PC-9 (cell line): ENCODE measurements at regions not wholly inside any gene's neighbourhood (a gene's known extent, or its start where the extent isn't known, plus 50 kb on each side); places are given as distances from the start of the nearest gene placed in this dataset.

Experiments used
- BruUV-seq: library from RNA; stranded (reverse); fragments of 400-500 nt; replicated peaks from 2 replicates; lab custom pipeline; 2021; lab: Mats Ljungman, UMichigan
- CTCF ChIA-PET: fragments of 300-600 bp; sonication (Branson Sonifier 250); formaldehyde crosslinking; loops from one replicate; lab custom pipeline; 2022; ENCODE audit warnings: antibody characterized with exemption; lab: Charles Lee
- POLR2A ChIA-PET: fragments of 300-600 bp; sonication (Branson Sonifier 250); formaldehyde crosslinking; loops from one replicate; lab custom pipeline; 2022; ENCODE audit warnings: antibody characterized with exemption; ENCODE audit not compliant: unreplicated experiment; lab: Charles Lee
- DNase-seq, 2 experiments: peaks; one replicate each; pipeline versions ENCODE4 v3.0.0 to v3.0.0-alpha.2; 2015 to 2022; ENCODE audit warnings: mixed read lengths in 1 of 2
- H2AFZ ChIP-seq: fragments of 200-600 bp; sonication (generic); 2 replicates; pipeline ENCODE4 v1.8.1; 2017; ENCODE audit warnings: antibody characterized with exemption
- H3F3A ChIP-seq: fragments of 200-600 bp; sonication (generic); 2 replicates; pipeline ENCODE4 v1.8.1; 2017; ENCODE audit warnings: antibody characterized with exemption, mild to moderate bottlenecking, low read depth; ENCODE audit not compliant: insufficient read depth
- H3K27ac ChIP-seq: fragments of 200-600 bp; sonication (generic); 2 replicates; pipeline ENCODE4 v1.6.1; 2016; ENCODE audit warnings: mixed run types
- H3K27me3 ChIP-seq: fragments of 200-600 bp; sonication (generic); 2 replicates; pipeline ENCODE4 v1.6.1; 2016; ENCODE audit warnings: low read depth, mixed run types; ENCODE audit not compliant: insufficient read depth
- H3K36me3 ChIP-seq: fragments of 200-600 bp; sonication (generic); 2 replicates; pipeline ENCODE4 v1.6.1; 2016; ENCODE audit warnings: low read depth, mixed run types
- H3K4me1 ChIP-seq: fragments of 200-600 bp; sonication (generic); replicated peaks from 2 replicates; pipeline ENCODE4 v1.6.1; 2016; ENCODE audit warnings: mixed run types; ENCODE audit not compliant: insufficient read depth
- H3K4me2 ChIP-seq: fragments of 200-600 bp; sonication (generic); 2 replicates; pipeline ENCODE4 v1.6.1; 2017; ENCODE audit warnings: mixed run types
- H3K4me3 ChIP-seq: fragments of 200-600 bp; sonication (generic); 2 replicates; pipeline ENCODE4 v1.6.1; 2016; ENCODE audit warnings: mixed run types
- H3K79me2 ChIP-seq: fragments of 200-600 bp; sonication (generic); 2 replicates; pipeline ENCODE4 v1.6.1; 2017; ENCODE audit warnings: low read depth, mixed run types
- H3K9me2 ChIP-seq: fragments of 200-600 bp; sonication (generic); 2 replicates; pipeline ENCODE4 v1.8.1; 2017; ENCODE audit warnings: mild to moderate bottlenecking; ENCODE audit not compliant: insufficient read depth
- H3K9me3 ChIP-seq: fragments of 200-600 bp; sonication (generic); 2 replicates; pipeline ENCODE4 v1.8.1; 2016; ENCODE audit warnings: low read depth; ENCODE audit not compliant: insufficient read depth
- H4K20me1 ChIP-seq: fragments of 200-600 bp; sonication (generic); 2 replicates; pipeline ENCODE4 v1.8.1; 2017; ENCODE audit not compliant: insufficient read depth
- CTCF ChIP-seq: fragments of 200-600 bp; sonication (generic); conservative IDR thresholded peaks from 2 replicates; pipeline ENCODE4 v1.6.1; 2017; ENCODE audit warnings: mixed run types, antibody characterized with exemption, mild to moderate bottlenecking, moderate library complexity
- EZH2 ChIP-seq: fragments of 200-600 bp; sonication (generic); IDR thresholded peaks from 2 replicates; pipeline ENCODE4 v1.8.0; 2017; ENCODE audit warnings: antibody characterized with exemption, low read depth
- intact Hi-C: fragments of 100-400 bp; cut with micrococcal nuclease; formaldehyde crosslinking; loops from one replicate; pipeline ENCODE4 v1.10.0; 2022; ENCODE audit not compliant: unreplicated experiment

- Histone ChIP-seq H4K20me1 (no peaks in the 10 kb centered on the region), H3K4me3 (no peak overlapping the region), H3K9me3 (no peaks in the 10 kb centered on the region), H3K79me2 (no peaks in the 10 kb centered on the region), H3K9me2 (no peaks in the 10 kb centered on the region), H3K36me3 (no peaks in the 10 kb centered on the region), H3F3A (no peaks in the 10 kb centered on the region), H3K27me3 (no peaks in the 10 kb centered on the region), H3K4me2 (no peak overlapping the region), H3K27ac (no peak overlapping the region), H2AFZ (no peak overlapping the region), H3K4me1 (no peaks in the 10 kb centered on the region)
- DNase-seq = no peak
- no peak for TF ChIP-seq EZH2
- no peak for TF ChIP-seq CTCF
- BruUV-seq = no TSS peak
- POLR2A ChIA-PET = no interaction called here
- CTCF ChIA-PET = no interaction called here
- intact Hi-C loops = no loop called here
Measured at GRCh38 chr1:64356636-64357256, 113.2 kb upstream of the CACHD1 start.

- no peaks in the 10 kb centered on the region for H3F3A ChIP-seq
- TF ChIP-seq EZH2 (no peak), CTCF (no peak)
Measured at GRCh38 chr1:64357422-64357821, 112.5 kb upstream of the CACHD1 start.

GRCh38 chr1:64358692-64359091, 111.2 kb upstream of the CACHD1 start:
- Histone ChIP-seq H4K20me1 (no peaks in the 10 kb centered on the region), H3K4me2 (no peak overlapping the region), H3K36me3 (no peaks in the 10 kb centered on the region), H3K79me2 (no peaks in the 10 kb centered on the region), H3K9me3 (no peaks in the 10 kb centered on the region), H3K9me2 (no peaks in the 10 kb centered on the region), H3K27ac (no peak overlapping the region), H2AFZ (no peak overlapping the region), H3K4me3 (no peak overlapping the region), H3K27me3 (no peaks in the 10 kb centered on the region), H3F3A (no peaks in the 10 kb centered on the region), H3K4me1 (no peaks in the 10 kb centered on the region)
- no peak for DNase-seq
- POLR2A ChIA-PET = no interaction called here
- intact Hi-C loops = no loop called here
- no peak for TF ChIP-seq EZH2
- TF ChIP-seq CTCF = no peak
- CTCF ChIA-PET = no interaction called here
- BruUV-seq = no TSS peak

More at GRCh38 chr1:64357422-64357821, 112.5 kb upstream of the CACHD1 start:
- H3K4me3 ChIP-seq = no peak overlapping the region
- POLR2A ChIA-PET = no interaction called here
- no peak overlapping the region for H2AFZ ChIP-seq
- no peak overlapping the region for H3K4me2 ChIP-seq
- no peak for DNase-seq
- H3K36me3 ChIP-seq = no peaks in the 10 kb centered on the region
- H3K4me1 ChIP-seq = no peaks in the 10 kb centered on the region
- intact Hi-C loops = no loop called here
- BruUV-seq = no TSS peak
- H3K79me2 ChIP-seq = no peaks in the 10 kb centered on the region
- CTCF ChIA-PET = interaction anchor here (0.6 kb wide), 1 partner anchor 91 kb away, joined by 3 read pairs; no protein-coding TSS in a partner anchor
- no peaks in the 10 kb centered on the region for H4K20me1 ChIP-seq
- H3K9me2 ChIP-seq = no peaks in the 10 kb centered on the region
- no peak overlapping the region for H3K27ac ChIP-seq
- H3K9me3 ChIP-seq = no peaks in the 10 kb centered on the region
- no peaks in the 10 kb centered on the region for H3K27me3 ChIP-seq
